GM21619 (cell line): ENCODE measurements at regions not wholly inside any gene's neighbourhood (a gene's known extent, or its start where the extent isn't known, plus 50 kb on each side); places are given as distances from the start of the nearest gene placed in this dataset.

Experiments used
- ATAC-seq: cut with Tn5 transposase; IDR thresholded peaks from one replicate; pipeline ENCODE4 v1.9.1; 2021; ENCODE audit not compliant: unreplicated experiment

GRCh38 chr1:214923278-214923915 lies 159.1 kb upstream of the KCNK2 start:
- no peak for ATAC-seq

- ATAC-seq = no peak
Measured at GRCh38 chr1:214927796-214928195, 154.7 kb upstream of the KCNK2 start.

GRCh38 chr1:214928574-214928973 lies 154.0 kb upstream of the KCNK2 start:
- ATAC-seq = no peak

- ATAC-seq = no peak
Measured at GRCh38 chr1:214933375-214933774, 149.2 kb upstream of the KCNK2 start.

GRCh38 chr1:214934045-214934444 lies 148.5 kb upstream of the KCNK2 start:
- no peak for ATAC-seq

GRCh38 chr1:214935258-214935657 lies 147.3 kb upstream of the KCNK2 start:
- ATAC-seq = no peak

GRCh38 chr1:214939180-214939579 lies 143.4 kb upstream of the KCNK2 start:
- ATAC-seq = no peak

GRCh38 chr1:214941061-214941460 lies 141.5 kb upstream of the KCNK2 start:
- ATAC-seq = no peak

- ATAC-seq = no peak
Measured at GRCh38 chr1:214943054-214943453, 139.5 kb upstream of the KCNK2 start.

- ATAC-seq = no peak
Measured at GRCh38 chr1:214946615-214947014, 135.9 kb upstream of the KCNK2 start.

- no peak for ATAC-seq
Measured at GRCh38 chr1:214952648-214953047, 129.9 kb upstream of the KCNK2 start.

- ATAC-seq = no peak
Measured at GRCh38 chr1:214953901-214954616, 128.5 kb upstream of the KCNK2 start.

- ATAC-seq = no peak
Measured at GRCh38 chr1:214954617-214954949, 128.0 kb upstream of the KCNK2 start.

GRCh38 chr1:214957330-214958137 lies 125.0 kb upstream of the KCNK2 start:
- ATAC-seq = no peak

- ATAC-seq = no peak
Measured at GRCh38 chr1:214958486-214958885, 124.1 kb upstream of the KCNK2 start.

- no peak for ATAC-seq
Measured at GRCh38 chr1:214966346-214966745, 116.2 kb upstream of the KCNK2 start.

- ATAC-seq = no peak
Measured at GRCh38 chr1:214967865-214968575, 114.5 kb upstream of the KCNK2 start.

- ATAC-seq = no peak
Measured at GRCh38 chr1:214970016-214970415, 112.5 kb upstream of the KCNK2 start.

GRCh38 chr1:214971071-214971470 lies 111.5 kb upstream of the KCNK2 start:
- no peak for ATAC-seq

GRCh38 chr1:214974002-214974401 lies 108.5 kb upstream of the KCNK2 start:
- ATAC-seq = no peak

- no peak for ATAC-seq
Measured at GRCh38 chr1:214976665-214977064, 105.9 kb upstream of the KCNK2 start.
